HL-60 (cell line): ENCODE measurements at regions not wholly inside any gene's neighbourhood (a gene's known extent, or its start where the extent isn't known, plus 50 kb on each side); places are given as distances from the start of the nearest gene placed in this dataset.

ENCODE experiments used
- DNase-seq, 2 experiments: peaks; one replicate each; pipeline ENCODE4 v3.0.0-alpha.2; 2010 to 2020; ENCODE audit warnings: low read depth in 1 of 2, low spot score in 1 of 2
- H3K27ac ChIP-seq: fragments of 250-450 bp; sonication (Bioruptor Pico); replicated peaks from 2 replicates; pipeline ENCODE4 v1.5.1; 2020; ENCODE audit warnings: mild to moderate bottlenecking, moderate library complexity
- H3K27me3 ChIP-seq: fragments of 250-450 bp; sonication (Bioruptor Pico); 2 replicates; pipeline ENCODE4 v1.5.1; 2021; ENCODE audit warnings: mild to moderate bottlenecking, moderate library complexity; ENCODE audit not compliant: insufficient read depth, poor library complexity, severe bottlenecking
- H3K4me3 ChIP-seq: replicated peaks from 2 replicates; pipeline ENCODE4 v1.5.1; 2011; ENCODE audit warnings: mild to moderate bottlenecking, control low read depth, low read length; ENCODE audit not compliant: insufficient read depth
- GABPA ChIP-seq: IDR thresholded peaks from 2 replicates; pipeline ENCODE4 v1.6.1; 2012; ENCODE audit warnings: low read depth
- POLR2AphosphoS5 ChIP-seq: IDR thresholded peaks from 2 replicates; pipeline ENCODE4 v1.6.1; 2012; ENCODE audit warnings: low read depth
- SPI1 ChIP-seq: IDR thresholded peaks from 2 replicates; pipeline ENCODE4 v1.6.1; 2012; ENCODE audit warnings: low read depth, mild to moderate bottlenecking, borderline replicate concordance
- TF ChIP-seq, protein P1 (sequence below): IDR thresholded peaks from 2 replicates; pipeline ENCODE4 v1.6.1; 2012; ENCODE audit warnings: low read depth; ENCODE audit not compliant: insufficient replicate concordance
- TF ChIP-seq, protein P2 (sequence below): IDR thresholded peaks from one replicate; pipeline ENCODE4 v1.5.1; 2011; ENCODE audit warnings: low read length, control low read depth, inconsistent platforms; ENCODE audit not compliant: insufficient read depth

DNA sequence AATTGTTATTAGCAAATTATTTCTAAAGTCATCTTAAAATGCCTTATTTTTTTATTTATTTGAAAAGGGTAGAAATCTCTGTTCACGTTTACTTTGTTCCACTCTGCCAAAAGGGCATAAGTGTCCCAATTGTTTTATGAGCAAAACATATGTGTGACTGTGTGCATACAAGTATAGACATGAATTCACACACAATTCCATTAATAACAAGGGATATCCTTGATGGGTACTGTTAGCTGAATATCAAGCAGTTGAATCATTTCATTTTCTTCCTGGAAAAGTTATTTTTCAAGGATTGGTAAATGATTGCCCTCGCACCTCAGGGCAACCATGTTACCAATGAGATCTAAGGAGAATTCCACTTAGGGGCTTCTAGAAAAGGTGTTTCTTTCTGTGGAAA is 92.1 kb upstream of the TAF11L2 start:
- no peaks in the 10 kb centered on the region for H3K27me3 ChIP-seq
- H3K4me3 ChIP-seq: no peak overlapping the region
- no peak for TF ChIP-seq SPI1
- no peak for TF ChIP-seq GABPA
- TF ChIP-seq POLR2AphosphoS5: no peak
- no peak for DNase-seq
- H3K27ac ChIP-seq: no peak overlapping the region

DNA sequence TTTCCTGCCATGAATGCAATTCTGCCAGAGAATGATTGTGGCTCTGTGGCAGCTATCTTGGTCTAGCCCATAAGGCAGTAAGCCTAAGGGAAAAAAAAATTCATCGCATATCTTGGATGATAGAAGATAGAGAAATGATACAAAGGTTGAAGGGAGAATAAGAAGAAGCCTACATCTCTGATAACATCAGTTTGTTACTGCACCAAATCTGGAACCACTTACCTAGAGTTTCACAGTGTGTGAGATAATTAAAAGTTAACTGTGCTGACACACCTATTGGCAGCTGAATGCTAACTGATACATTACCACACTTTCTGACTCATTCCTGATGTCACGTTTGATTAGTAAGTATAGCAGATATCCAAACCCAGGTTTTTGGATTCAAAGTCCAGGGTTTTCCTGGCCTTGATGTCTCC is 91.6 kb upstream of the TAF11L2 start:
- H3K27ac ChIP-seq: no peak overlapping the region
- no peaks in the 10 kb centered on the region for H3K27me3 ChIP-seq
- TF ChIP-seq, protein P1, sequence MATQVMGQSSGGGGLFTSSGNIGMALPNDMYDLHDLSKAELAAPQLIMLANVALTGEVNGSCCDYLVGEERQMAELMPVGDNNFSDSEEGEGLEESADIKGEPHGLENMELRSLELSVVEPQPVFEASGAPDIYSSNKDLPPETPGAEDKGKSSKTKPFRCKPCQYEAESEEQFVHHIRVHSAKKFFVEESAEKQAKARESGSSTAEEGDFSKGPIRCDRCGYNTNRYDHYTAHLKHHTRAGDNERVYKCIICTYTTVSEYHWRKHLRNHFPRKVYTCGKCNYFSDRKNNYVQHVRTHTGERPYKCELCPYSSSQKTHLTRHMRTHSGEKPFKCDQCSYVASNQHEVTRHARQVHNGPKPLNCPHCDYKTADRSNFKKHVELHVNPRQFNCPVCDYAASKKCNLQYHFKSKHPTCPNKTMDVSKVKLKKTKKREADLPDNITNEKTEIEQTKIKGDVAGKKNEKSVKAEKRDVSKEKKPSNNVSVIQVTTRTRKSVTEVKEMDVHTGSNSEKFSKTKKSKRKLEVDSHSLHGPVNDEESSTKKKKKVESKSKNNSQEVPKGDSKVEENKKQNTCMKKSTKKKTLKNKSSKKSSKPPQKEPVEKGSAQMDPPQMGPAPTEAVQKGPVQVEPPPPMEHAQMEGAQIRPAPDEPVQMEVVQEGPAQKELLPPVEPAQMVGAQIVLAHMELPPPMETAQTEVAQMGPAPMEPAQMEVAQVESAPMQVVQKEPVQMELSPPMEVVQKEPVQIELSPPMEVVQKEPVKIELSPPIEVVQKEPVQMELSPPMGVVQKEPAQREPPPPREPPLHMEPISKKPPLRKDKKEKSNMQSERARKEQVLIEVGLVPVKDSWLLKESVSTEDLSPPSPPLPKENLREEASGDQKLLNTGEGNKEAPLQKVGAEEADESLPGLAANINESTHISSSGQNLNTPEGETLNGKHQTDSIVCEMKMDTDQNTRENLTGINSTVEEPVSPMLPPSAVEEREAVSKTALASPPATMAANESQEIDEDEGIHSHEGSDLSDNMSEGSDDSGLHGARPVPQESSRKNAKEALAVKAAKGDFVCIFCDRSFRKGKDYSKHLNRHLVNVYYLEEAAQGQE: no peak
- TF ChIP-seq GABPA (no peak), SPI1 (no peak), POLR2AphosphoS5 (no peak)
- TF ChIP-seq, protein P2, sequence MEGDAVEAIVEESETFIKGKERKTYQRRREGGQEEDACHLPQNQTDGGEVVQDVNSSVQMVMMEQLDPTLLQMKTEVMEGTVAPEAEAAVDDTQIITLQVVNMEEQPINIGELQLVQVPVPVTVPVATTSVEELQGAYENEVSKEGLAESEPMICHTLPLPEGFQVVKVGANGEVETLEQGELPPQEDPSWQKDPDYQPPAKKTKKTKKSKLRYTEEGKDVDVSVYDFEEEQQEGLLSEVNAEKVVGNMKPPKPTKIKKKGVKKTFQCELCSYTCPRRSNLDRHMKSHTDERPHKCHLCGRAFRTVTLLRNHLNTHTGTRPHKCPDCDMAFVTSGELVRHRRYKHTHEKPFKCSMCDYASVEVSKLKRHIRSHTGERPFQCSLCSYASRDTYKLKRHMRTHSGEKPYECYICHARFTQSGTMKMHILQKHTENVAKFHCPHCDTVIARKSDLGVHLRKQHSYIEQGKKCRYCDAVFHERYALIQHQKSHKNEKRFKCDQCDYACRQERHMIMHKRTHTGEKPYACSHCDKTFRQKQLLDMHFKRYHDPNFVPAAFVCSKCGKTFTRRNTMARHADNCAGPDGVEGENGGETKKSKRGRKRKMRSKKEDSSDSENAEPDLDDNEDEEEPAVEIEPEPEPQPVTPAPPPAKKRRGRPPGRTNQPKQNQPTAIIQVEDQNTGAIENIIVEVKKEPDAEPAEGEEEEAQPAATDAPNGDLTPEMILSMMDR: no peak
- DNase-seq: no peak
- no peak overlapping the region for H3K4me3 ChIP-seq

DNA sequence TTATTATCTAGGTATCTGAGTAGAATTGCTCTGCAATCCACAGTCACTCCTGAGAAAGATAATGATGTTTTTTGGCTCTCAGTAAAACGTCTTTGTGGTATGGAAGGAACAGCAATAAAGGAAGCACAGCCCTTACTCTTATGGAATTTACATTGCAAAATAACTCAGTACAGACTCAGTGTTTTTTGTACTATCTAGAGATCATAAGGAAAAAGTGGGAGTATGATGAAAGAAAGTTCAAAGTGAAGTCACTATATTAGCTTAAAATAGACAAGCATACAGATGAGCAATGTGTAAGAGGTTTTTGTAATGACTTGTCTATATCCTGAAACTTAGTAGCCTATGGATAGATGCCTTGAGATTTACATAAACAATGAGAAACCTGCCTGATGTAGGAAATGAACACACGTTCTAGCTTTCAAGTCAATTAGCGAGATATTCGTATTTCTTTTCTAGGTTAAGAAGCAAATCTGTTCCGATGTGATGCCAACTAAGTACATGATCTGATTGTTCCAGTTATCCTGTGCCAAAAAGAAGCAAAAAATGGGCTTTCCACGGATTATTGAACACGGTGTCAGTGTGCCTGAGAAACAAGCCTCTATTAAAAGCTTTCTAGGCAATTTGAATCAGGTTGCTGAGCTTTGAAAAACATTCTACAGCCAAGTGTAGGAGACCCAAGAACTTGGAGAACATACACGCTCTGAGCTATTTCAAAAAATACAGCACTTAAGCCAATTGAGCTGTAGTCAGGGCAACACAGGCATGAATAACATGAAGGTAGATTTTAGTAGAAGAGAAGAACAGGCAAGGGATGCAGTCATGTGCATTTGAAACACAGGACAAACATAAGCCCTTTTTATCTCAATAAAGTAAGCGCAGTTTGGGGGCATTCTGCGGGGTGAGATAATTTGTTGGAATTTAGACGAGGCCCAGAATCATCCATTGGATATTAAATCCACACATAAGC is 86.3 kb upstream of the TAF11L2 start:
- Histone ChIP-seq H3K27me3 (no peaks in the 10 kb centered on the region), H3K27ac (peak overlapping the region; percentile 18), H3K4me3 (no peak overlapping the region)
- TF ChIP-seq POLR2AphosphoS5: no peak
- no peak for TF ChIP-seq SPI1
- TF ChIP-seq GABPA: no peak
- TF ChIP-seq, protein P1: no peak
- TF ChIP-seq, protein P2: no peak
- peak in 1 of 2 experiments; percentile 56 for DNase-seq

DNA sequence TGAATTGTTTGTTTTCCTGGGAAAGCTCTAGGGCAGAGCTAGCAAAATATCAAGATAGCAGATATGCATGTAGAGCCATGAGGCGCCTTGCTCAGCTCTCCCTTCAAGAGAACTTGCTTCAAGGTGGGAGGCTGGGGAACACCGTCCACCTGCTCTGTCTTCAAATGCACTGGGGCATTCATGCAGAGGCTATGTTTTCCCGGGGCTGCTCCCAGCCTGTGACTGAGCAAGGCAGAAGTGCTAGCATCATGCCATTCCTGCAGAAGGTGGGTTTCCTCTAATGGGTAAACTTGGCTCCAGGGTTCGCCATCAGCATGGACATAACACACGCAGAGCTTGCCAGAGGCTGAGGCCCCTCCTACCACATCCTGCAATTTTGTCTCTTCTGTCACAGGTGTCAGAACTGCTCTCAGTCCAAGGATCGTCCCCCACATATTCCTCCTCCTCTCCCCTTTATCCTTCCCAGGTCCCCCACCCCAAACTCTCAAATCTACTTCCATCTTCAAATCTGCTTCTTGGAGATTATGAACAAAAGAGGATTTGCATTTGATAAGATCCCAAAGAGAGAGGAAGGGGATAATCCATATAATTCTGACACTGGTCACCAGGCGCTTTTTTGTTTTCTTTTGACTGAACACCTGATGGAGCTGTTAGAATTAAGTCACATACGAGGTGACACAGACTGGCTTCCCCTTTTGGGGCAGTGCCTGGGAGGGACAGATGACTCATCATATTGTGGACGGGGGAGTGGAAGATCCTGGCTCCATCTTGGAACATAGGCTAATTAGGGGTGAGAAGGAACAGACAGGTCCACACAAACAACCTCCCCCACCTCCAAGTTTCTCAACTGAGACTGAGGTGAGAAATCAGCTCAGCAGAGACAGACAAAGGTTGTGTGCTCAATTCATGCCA is 85.0 kb upstream of the TAF11L2 start:
- Histone ChIP-seq H3K27ac (peak overlapping the region; percentile 45), H3K27me3 (no peaks in the 10 kb centered on the region), H3K4me3 (no peak overlapping the region)
- DNase-seq: peak; percentile 85 to 91
- TF ChIP-seq SPI1 (peak; percentile 95), POLR2AphosphoS5 (0 out of 2 replicates have a peak, but pooled peaks have one; percentile 19)
- TF ChIP-seq, protein P1: no peak
- TF ChIP-seq, protein P2: no peak
